BJ (cell line): ENCODE measurements at regions not wholly inside any gene's neighbourhood (a gene's known extent, or its start where the extent isn't known, plus 50 kb on each side); places are given as distances from the start of the nearest gene placed in this dataset.

Experiments
- CTCF ChIA-PET: fragments of 350-600 bp; formaldehyde crosslinking; extraction: SDS; loops from one replicate; lab custom pipeline; 2021; ENCODE audit warnings: antibody characterized with exemption, inconsistent platforms; lab: Yijun Ruan, JAX
- POLR2A ChIA-PET: fragments of 300-600 bp; sonication (Branson Sonifier 250); formaldehyde crosslinking; extraction: SDS; loops from one replicate; lab custom pipeline; 2021; ENCODE audit warnings: antibody characterized with exemption; lab: Charles Lee
- DNase-seq: peaks from one replicate; pipeline ENCODE4 v3.0.0-alpha.2; 2011; ENCODE audit warnings: low read depth
- H3K27me3 ChIP-seq: 2 replicates; pipeline ENCODE4 v1.6.0; 2011; ENCODE audit warnings: low read length; ENCODE audit not compliant: control insufficient read depth, insufficient read depth
- H3K36me3 ChIP-seq: 2 replicates; pipeline ENCODE4 v1.5.1; 2011; ENCODE audit warnings: low read length; ENCODE audit not compliant: control insufficient read depth, insufficient read depth
- H3K4me3 ChIP-seq: 2 replicates; pipeline ENCODE4 v1.5.1; 2011; ENCODE audit warnings: low read depth, mild to moderate bottlenecking, control low read depth, low read length
- CTCF ChIP-seq: IDR thresholded peaks from 2 replicates; pipeline ENCODE4 v1.5.1; 2011; ENCODE audit warnings: low read depth, mild to moderate bottlenecking, control low read depth, inconsistent platforms, low read length, moderate library complexity; ENCODE audit not compliant: insufficient read depth

- Histone ChIP-seq H3K4me3 (no peak overlapping the region), H3K36me3 (no peaks in the 10 kb centered on the region), H3K27me3 (no peaks in the 10 kb centered on the region)
- no peak for TF ChIP-seq CTCF
- ChIA-PET POLR2A (no interaction called here), CTCF (interaction anchor here (0.6 to 0.9 kb wide), 3 partner anchors 57 to 997 kb away, joined by 3 read pairs; no protein-coding TSS in a partner anchor)
- no peak for DNase-seq
Measured at GRCh38 chr21:38177919-38178652, 78.7 kb upstream of the KCNJ15 start.

GRCh38 chr21:38178653-38179470 is 77.9 kb upstream of the KCNJ15 start:
- TF ChIP-seq CTCF = no peak
- CTCF ChIA-PET = interaction anchor here (0.9 to 3.0 kb wide), 8 partner anchors 8 to 478 kb away, joined by 3 to 13 read pairs (median 4); no protein-coding TSS in a partner anchor

GRCh38 chr21:38179511-38179910 is 77.3 kb upstream of the KCNJ15 start:
- no peak for DNase-seq
- H3K36me3 ChIP-seq = no peaks in the 10 kb centered on the region
- TF ChIP-seq CTCF = no peak
- ChIA-PET CTCF (interaction anchor here (0.9 to 3.0 kb wide), 7 partner anchors 8 to 173 kb away, joined by 3 to 13 read pairs (median 5); no protein-coding TSS in a partner anchor), POLR2A (no interaction called here)
- H3K4me3 ChIP-seq = no peak overlapping the region
- H3K27me3 ChIP-seq = no peaks in the 10 kb centered on the region

More at GRCh38 chr21:38178653-38179470, 77.9 kb upstream of the KCNJ15 start:
- POLR2A ChIA-PET = no interaction called here
- Histone ChIP-seq H3K4me3 (no peak overlapping the region), H3K27me3 (no peaks in the 10 kb centered on the region), H3K36me3 (no peaks in the 10 kb centered on the region)
- no peak for DNase-seq

GRCh38 chr21:38181096-38181495 is 75.7 kb upstream of the KCNJ15 start:
- ChIA-PET POLR2A (no interaction called here), CTCF (interaction anchor here (0.6 to 3.0 kb wide), 7 partner anchors 10 to 607 kb away, joined by 3 to 13 read pairs (median 3); no protein-coding TSS in a partner anchor)
- Histone ChIP-seq H3K27me3 (no peaks in the 10 kb centered on the region), H3K4me3 (no peak overlapping the region), H3K36me3 (no peaks in the 10 kb centered on the region)
- DNase-seq = peak; percentile 58
- TF ChIP-seq CTCF = no peak
